ENCODE measurements at regions not wholly inside any gene's neighbourhood (a gene's known extent, or its start where the extent isn't known, plus 50 kb on each side); places are given as distances from the start of the nearest gene placed in this dataset.

- TF ChIP-seq RARB (CRISPR knock-in tag; IDR thresholded peaks at IDR 0.05) (no peak), JUN (IDR thresholded peaks at IDR 0.05) (no peak)
Observed at GRCh38 chr5:61675015-61675692, 343.1 kb downstream of the ZSWIM6 start (continued).

GRCh38 chr5:61677220-61677619 is 345.2 kb downstream of the ZSWIM6 start:
- FAIRE-seq (no peak), ATAC-seq (no peak), DNase-seq (ENCODE audit: low read depth in 1 of 2, low spot score in 1 of 2) (no peak)
- no peaks in the 10 kb centered on the region for H3K9me3 ChIP-seq
- no peak for TF ChIP-seq CBX8 (IDR thresholded peaks at IDR 0.05)
- TF ChIP-seq MAFK (IDR thresholded peaks at IDR 0.05; ENCODE audit: partially characterized antibody) = peak; percentile 79
- no peak for TF ChIP-seq MAX (IDR thresholded peaks at IDR 0.05)
- POLR2A ChIA-PET = no interaction called here
- CTCF ChIA-PET = no interaction called here
- no peak overlapping the region for H3K27ac ChIP-seq
- no peak overlapping the region for H3K4me3 ChIP-seq
- H3K4me2 ChIP-seq = no peak overlapping the region
- no peaks in the 10 kb centered on the region for H3K4me1 ChIP-seq
- WGBS (ENCODE audit: missing lambda C conversion rate) = 25% methylated on average over 2 of the region's 2 CpGs

- POLR2A ChIA-PET = no interaction called here
- Histone ChIP-seq H3K4me1 (no peaks in the 10 kb centered on the region), H3K4me2 (no peak overlapping the region), H3K4me3 (no peak overlapping the region), H3K9me3 (no peaks in the 10 kb centered on the region), H3K27ac (no peak overlapping the region)
- FAIRE-seq = no peak
- TF ChIP-seq RAD21 (conservative IDR thresholded peaks at IDR 0.05 in 1 of 2, IDR thresholded peaks at IDR 0.05 in 1 of 2) = peak in 1 of 2 experiments; percentile 30; a peak in 2 of 5 replicates
- TF ChIP-seq MAX (IDR thresholded peaks at IDR 0.05) = no peak
- CTCF ChIA-PET = interaction anchor here (1.1 to 2.4 kb wide), 3 partner anchors 21 to 89 kb away, joined by 3 to 11 read pairs (median 3); no protein-coding TSS in a partner anchor
- ATAC-seq = peak; percentile 78 to 98; a peak in 5 of 6 replicates
- DNase-seq (ENCODE audit: low read depth in 1 of 2, low spot score in 1 of 2) = peak; percentile 22 to 61
- 30% methylated on average over 4 of the region's 4 CpGs for WGBS (ENCODE audit: missing lambda C conversion rate)
Observed at GRCh38 chr5:61678966-61679365, 346.9 kb downstream of the ZSWIM6 start.

- DNase-seq (ENCODE audit: low read depth in 1 of 2, low spot score in 1 of 2) (no peak), FAIRE-seq (no peak), ATAC-seq (no peak)
- no peak overlapping the region for H3K27ac ChIP-seq
- WGBS (ENCODE audit: missing lambda C conversion rate) = 68% methylated on average over 3 of the region's 3 CpGs
- no peaks in the 10 kb centered on the region for H3K9me3 ChIP-seq
- no peak overlapping the region for H3K4me2 ChIP-seq
- POLR2A ChIA-PET = no interaction called here
- CTCF ChIA-PET = interaction anchor here (1.1 to 2.4 kb wide), 3 partner anchors 21 to 89 kb away, joined by 3 to 11 read pairs (median 3); no protein-coding TSS in a partner anchor
- H3K4me1 ChIP-seq = no peaks in the 10 kb centered on the region
- H3K4me3 ChIP-seq = no peak overlapping the region
- TF ChIP-seq HOXA7 (CRISPR knock-in tag; IDR thresholded peaks at IDR 0.05) (no peak), ZSCAN20 (CRISPR knock-in tag; IDR thresholded peaks at IDR 0.05) (no peak), CHD4 (IDR thresholded peaks at IDR 0.05; ENCODE audit: borderline replicate concordance) (no peak), EP300 (IDR thresholded peaks at IDR 0.05) (no peak), PBX3 (IDR thresholded peaks at IDR 0.05) (no peak), E2F6 (IDR thresholded peaks at IDR 0.05; ENCODE audit: borderline replicate concordance, low read depth) (no peak), CBX8 (IDR thresholded peaks at IDR 0.05) (no peak), EHMT2 (IDR thresholded peaks at IDR 0.05; ENCODE audit: low read depth) (no peak)
Observed at GRCh38 chr5:61679562-61679961, 347.5 kb downstream of the ZSWIM6 start.

- Histone ChIP-seq H3K27ac (no peak overlapping the region), H3K4me3 (no peak overlapping the region), H3K4me1 (no peaks in the 10 kb centered on the region), H3K9me3 (no peaks in the 10 kb centered on the region), H3K4me2 (no peak overlapping the region)
- CTCF ChIA-PET = interaction anchor here (2.4 kb wide), 1 partner anchor 22 kb away, joined by 11 read pairs; no protein-coding TSS in a partner anchor
- POLR2A ChIA-PET = no interaction called here
- FAIRE-seq = no peak
- WGBS (ENCODE audit: missing lambda C conversion rate) = 73% methylated on average over 2 of the region's 2 CpGs
- no peak for ATAC-seq
- DNase-seq (ENCODE audit: low read depth in 1 of 2, low spot score in 1 of 2) = no peak
- TF ChIP-seq JUN (IDR thresholded peaks at IDR 0.05) = no peak
- TF ChIP-seq RARB (CRISPR knock-in tag; IDR thresholded peaks at IDR 0.05) = no peak
- TF ChIP-seq CHD2 (IDR thresholded peaks at IDR 0.05; ENCODE audit: low read length, partially characterized antibody) = no peak
- TF ChIP-seq MAX (IDR thresholded peaks at IDR 0.05) = no peak
- no peak for TF ChIP-seq NPAS2 (CRISPR knock-in tag; IDR thresholded peaks at IDR 0.05; ENCODE audit: borderline replicate concordance)
- TF ChIP-seq FOSL2 (IDR thresholded peaks at IDR 0.05) = no peak
- no peak for TF ChIP-seq FOSL2 (CRISPR knock-in tag; IDR thresholded peaks at IDR 0.05)
- no peak for TF ChIP-seq ZNF302 (CRISPR knock-in tag; IDR thresholded peaks at IDR 0.05)
- no peak for TF ChIP-seq HOXB5 (CRISPR knock-in tag; IDR thresholded peaks at IDR 0.05)
- no peak for TF ChIP-seq RAD21 (conservative IDR thresholded peaks at IDR 0.05 in 1 of 2, IDR thresholded peaks at IDR 0.05 in 1 of 2)
- TF ChIP-seq POLR2AphosphoS2 (conservative IDR thresholded peaks at IDR 0.05; ENCODE audit: low read length) = no peak
- TF ChIP-seq ZC3H11A (IDR thresholded peaks at IDR 0.05) = no peak
- TF ChIP-seq USF2 (IDR thresholded peaks at IDR 0.05) = no peak
- TF ChIP-seq HDAC2 (IDR thresholded peaks at IDR 0.05) = no peak
- no peak for TF ChIP-seq JUNB (IDR thresholded peaks at IDR 0.05)
- no peak for TF ChIP-seq ELK1 (IDR thresholded peaks at IDR 0.05; ENCODE audit: low read depth, low read length)
Observed at GRCh38 chr5:61680247-61680646, 348.2 kb downstream of the ZSWIM6 start.
